ENCODE measurements at regions not wholly inside any gene's neighbourhood (a gene's known extent, or its start where the extent isn't known, plus 50 kb on each side); places are given as distances from the start of the nearest gene placed in this dataset.

- H3K36me3 ChIP-seq (ENCODE audit: control insufficient read depth, insufficient read depth, low read length), result no peaks in the 10 kb centered on the region
- FAIRE-seq (no peak), ATAC-seq (no peak), DNase-seq (ENCODE audit: extremely low read depth in 1 of 4, low spot score in 3 of 4) (no peak)
- no peak overlapping the region for H3K4me2 ChIP-seq (ENCODE audit: insufficient read depth, low read length)
- no peaks in the 10 kb centered on the region for H3K79me2 ChIP-seq (ENCODE audit: control insufficient read depth, insufficient read depth, low read length)
- peaks cover 0 to 11% of the 10 kb centered on the region in 2 experiments; a peak in 2 of 5 replicates for H3K27me3 ChIP-seq (ENCODE audit: control insufficient read depth in 2 of 2, insufficient read depth in 2 of 2, low read length in 2 of 2)
- no peaks in the 10 kb centered on the region for H3K9me1 ChIP-seq (ENCODE audit: control insufficient read depth, insufficient read depth, low read length)
- no peaks in the 10 kb centered on the region for H3K4me1 ChIP-seq (replicated peaks in 1 of 2; ENCODE audit: control insufficient read depth in 2 of 2, insufficient read depth in 2 of 2, low read length in 2 of 2)
- BruUV-seq (replicated peaks), result no TSS peak
- H2AFZ ChIP-seq (ENCODE audit: low read depth, low read length), result no peak overlapping the region
- no peaks in the 10 kb centered on the region for H3K9me3 ChIP-seq (replicated peaks; ENCODE audit: control insufficient read depth, insufficient read depth, low read depth, low read length)
- no peak overlapping the region for H3K9ac ChIP-seq (ENCODE audit: insufficient read depth in 1 of 2, low read depth in 2 of 2, low read length in 2 of 2)
- intact Hi-C loops (cut with micrococcal nuclease), result no loop called here
- ChIA-PET CTCF (ENCODE audit: low intra/inter-chr PET ratio) (no interaction called here), POLR2A (no interaction called here)
- WGBS (ENCODE audit: insufficient coverage, low coverage, missing lambda C conversion rate), result 1% methylated on average over 4 of the region's 4 CpGs
- H3K4me3 ChIP-seq, result no peak overlapping the region
- in situ Hi-C loops (cut with MboI), result no loop called here
- no peak overlapping the region for H3K27ac ChIP-seq (ENCODE audit: extremely low read depth, low read depth, low read length)
- no peaks in the 10 kb centered on the region for H4K20me1 ChIP-seq (replicated peaks; ENCODE audit: control insufficient read depth, insufficient read depth, low read length)
- TF ChIP-seq ZNF830 (CRISPR knock-in tag; IDR thresholded peaks at IDR 0.05) (no peak), ZNF318 (IDR thresholded peaks at IDR 0.05; ENCODE audit: borderline replicate concordance in 1 of 2, low read depth in 1 of 2) (no peak), TCF7 (IDR thresholded peaks at IDR 0.05; ENCODE audit: borderline replicate concordance) (no peak), ZKSCAN8 (CRISPR knock-in tag; IDR thresholded peaks at IDR 0.05) (no peak), ZZZ3 (IDR thresholded peaks at IDR 0.05) (no peak), KAT8 (IDR thresholded peaks at IDR 0.05; ENCODE audit: low read depth) (no peak), ELF1 (tag; IDR thresholded peaks at IDR 0.05) (no peak), ZNF23 (CRISPR knock-in tag; IDR thresholded peaks at IDR 0.05) (no peak), ZNF165 (CRISPR knock-in tag; IDR thresholded peaks at IDR 0.05; ENCODE audit: borderline replicate concordance) (no peak), RFX7 (CRISPR knock-in tag; IDR thresholded peaks at IDR 0.05) (no peak), ZC3H11A (IDR thresholded peaks at IDR 0.05; ENCODE audit: low read depth, low read length) (no peak), LCOR (CRISPR knock-in tag; IDR thresholded peaks at IDR 0.05) (no peak), ZNF696 (CRISPR knock-in tag; conservative IDR thresholded peaks at IDR 0.05) (no peak), MCM7 (IDR thresholded peaks at IDR 0.05) (no peak), HOMEZ (CRISPR knock-in tag; IDR thresholded peaks at IDR 0.05) (no peak)
Measured at GRCh38 chr10:4266416-4267085, 481.5 kb upstream of the KLF6 start.

Data from K562 (cell line).